ENCODE measurements at regions not wholly inside any gene's neighbourhood (a gene's known extent, or its start where the extent isn't known, plus 50 kb on each side); places are given as distances from the start of the nearest gene placed in this dataset.

DNA sequence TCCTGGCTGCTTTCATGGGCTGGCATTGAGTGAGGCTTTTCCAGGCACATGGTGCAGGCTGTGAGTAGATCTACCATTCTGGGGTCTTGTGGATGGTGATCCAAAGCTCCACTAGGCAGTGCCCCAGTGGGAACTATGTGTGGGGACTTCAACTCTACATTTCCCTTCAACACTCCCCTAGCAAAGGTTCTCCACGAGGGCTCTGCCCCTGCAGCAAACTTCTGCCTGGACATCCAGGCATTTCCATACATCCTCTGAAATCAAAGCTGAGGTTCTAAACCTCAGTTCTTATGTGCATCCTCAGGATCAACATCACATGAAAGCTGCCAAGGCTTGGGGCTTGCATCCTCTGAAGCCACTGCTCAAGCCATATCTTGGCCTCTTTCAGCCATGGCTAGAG, 282.9 kb upstream of the ZPLD1 start:
- TF ChIP-seq, protein P1, sequence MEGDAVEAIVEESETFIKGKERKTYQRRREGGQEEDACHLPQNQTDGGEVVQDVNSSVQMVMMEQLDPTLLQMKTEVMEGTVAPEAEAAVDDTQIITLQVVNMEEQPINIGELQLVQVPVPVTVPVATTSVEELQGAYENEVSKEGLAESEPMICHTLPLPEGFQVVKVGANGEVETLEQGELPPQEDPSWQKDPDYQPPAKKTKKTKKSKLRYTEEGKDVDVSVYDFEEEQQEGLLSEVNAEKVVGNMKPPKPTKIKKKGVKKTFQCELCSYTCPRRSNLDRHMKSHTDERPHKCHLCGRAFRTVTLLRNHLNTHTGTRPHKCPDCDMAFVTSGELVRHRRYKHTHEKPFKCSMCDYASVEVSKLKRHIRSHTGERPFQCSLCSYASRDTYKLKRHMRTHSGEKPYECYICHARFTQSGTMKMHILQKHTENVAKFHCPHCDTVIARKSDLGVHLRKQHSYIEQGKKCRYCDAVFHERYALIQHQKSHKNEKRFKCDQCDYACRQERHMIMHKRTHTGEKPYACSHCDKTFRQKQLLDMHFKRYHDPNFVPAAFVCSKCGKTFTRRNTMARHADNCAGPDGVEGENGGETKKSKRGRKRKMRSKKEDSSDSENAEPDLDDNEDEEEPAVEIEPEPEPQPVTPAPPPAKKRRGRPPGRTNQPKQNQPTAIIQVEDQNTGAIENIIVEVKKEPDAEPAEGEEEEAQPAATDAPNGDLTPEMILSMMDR (IDR thresholded peaks at IDR 0.05 in 2 of 3, conservative IDR thresholded peaks at IDR 0.05 in 1 of 3; ENCODE audit: control insufficient read depth in 2 of 3, extremely low read depth in 1 of 3, insufficient read depth in 1 of 3, low read depth in 3 of 3, low read length in 3 of 3): no peak
- TF ChIP-seq SMC3 (IDR thresholded peaks at IDR 0.05; ENCODE audit: borderline replicate concordance, low read length): no peak
- TF ChIP-seq SPI1 (IDR thresholded peaks at IDR 0.05; ENCODE audit: borderline replicate concordance, insufficient read depth, low read depth, low read length): no peak
